Activated naive CD8-positive, alpha-beta T cell treated with anti-CD3 and anti-CD28 coated beads for 36 hours (primary cell): ENCODE measurements at regions not wholly inside any gene's neighbourhood (a gene's known extent, or its start where the extent isn't known, plus 50 kb on each side); places are given as distances from the start of the nearest gene placed in this dataset.
"Not testable (repeated sequence)": the region's sequence is repeated elsewhere in the genome, so short reads cannot be mapped to it uniquely, and the experiment has no call there.

Experiments used
- DNase-seq: peaks from one replicate; pipeline ENCODE4 v3.0.0; 2021
- H3K27ac Mint-ChIP-seq: one replicate; pipeline ENCODE4 v1.8.0; 2022; ENCODE audit warnings: mild to moderate bottlenecking, moderate library complexity, mixed read lengths
- H3K27me3 Mint-ChIP-seq: one replicate; pipeline ENCODE4 v1.8.0; 2022; ENCODE audit warnings: mild to moderate bottlenecking, mixed read lengths
- H3K36me3 Mint-ChIP-seq: one replicate; pipeline ENCODE4 v1.8.0; 2021; ENCODE audit warnings: mild to moderate bottlenecking, mixed read lengths
- H3K4me1 Mint-ChIP-seq: one replicate; pipeline ENCODE4 v1.8.0; 2021; ENCODE audit warnings: mixed read lengths
- H3K4me3 Mint-ChIP-seq: one replicate; pipeline ENCODE4 v1.8.0; 2022; ENCODE audit warnings: mild to moderate bottlenecking, moderate library complexity, mixed read lengths
- H3K9me3 Mint-ChIP-seq: one replicate; pipeline ENCODE4 v1.8.0; 2022; ENCODE audit warnings: mixed read lengths

DNA sequence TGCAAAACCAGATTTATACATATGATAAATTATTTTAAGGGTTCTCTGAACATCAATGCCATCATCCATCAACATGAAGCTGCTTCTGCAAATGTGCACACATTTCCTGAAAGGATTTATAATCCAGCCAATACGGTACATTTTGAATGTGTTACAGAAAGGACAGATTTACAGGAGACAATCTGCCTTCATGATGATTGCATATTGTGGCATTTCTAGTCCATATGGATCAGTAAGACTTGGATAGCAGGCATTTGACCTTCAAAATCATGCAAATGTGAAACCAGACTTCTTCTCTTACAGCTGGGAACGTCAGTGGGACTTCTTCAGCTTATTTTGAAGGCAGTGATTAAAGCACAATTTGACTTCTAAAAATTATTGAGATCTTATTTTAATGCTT is 217.3 kb upstream of the GK2 start:
- Mint-ChIP-seq H3K36me3 (no peaks in the 10 kb centered on the region), H3K4me3 (no peak overlapping the region), H3K27me3 (no peaks in the 10 kb centered on the region), H3K4me1 (peaks cover 6% of the 10 kb centered on the region), H3K27ac (no peak overlapping the region), H3K9me3 (no peaks in the 10 kb centered on the region)
- DNase-seq: no peak

- no peak for DNase-seq
- no peak overlapping the region for H3K4me3 Mint-ChIP-seq
- H3K27me3 Mint-ChIP-seq: no peaks in the 10 kb centered on the region
- no peak overlapping the region for H3K27ac Mint-ChIP-seq
- peaks cover 6% of the 10 kb centered on the region for H3K4me1 Mint-ChIP-seq
- H3K36me3 Mint-ChIP-seq: no peaks in the 10 kb centered on the region
- H3K9me3 Mint-ChIP-seq: no peaks in the 10 kb centered on the region
These were observed 215.2 kb upstream of the GK2 start for GRCh38 chr4:79623021-79623870.

GRCh38 chr4:79621061-79621460 is 213.0 kb upstream of the GK2 start:
- Mint-ChIP-seq H3K27ac (no peak overlapping the region), H3K4me3 (no peak overlapping the region), H3K9me3 (no peaks in the 10 kb centered on the region), H3K4me1 (peaks cover 4% of the 10 kb centered on the region), H3K36me3 (no peaks in the 10 kb centered on the region), H3K27me3 (no peaks in the 10 kb centered on the region)
- no peak for DNase-seq

GRCh38 chr4:79620617-79621016 is 212.6 kb upstream of the GK2 start:
- Mint-ChIP-seq H3K9me3 (no peaks in the 10 kb centered on the region), H3K27ac (no peak overlapping the region), H3K27me3 (no peaks in the 10 kb centered on the region)

DNA sequence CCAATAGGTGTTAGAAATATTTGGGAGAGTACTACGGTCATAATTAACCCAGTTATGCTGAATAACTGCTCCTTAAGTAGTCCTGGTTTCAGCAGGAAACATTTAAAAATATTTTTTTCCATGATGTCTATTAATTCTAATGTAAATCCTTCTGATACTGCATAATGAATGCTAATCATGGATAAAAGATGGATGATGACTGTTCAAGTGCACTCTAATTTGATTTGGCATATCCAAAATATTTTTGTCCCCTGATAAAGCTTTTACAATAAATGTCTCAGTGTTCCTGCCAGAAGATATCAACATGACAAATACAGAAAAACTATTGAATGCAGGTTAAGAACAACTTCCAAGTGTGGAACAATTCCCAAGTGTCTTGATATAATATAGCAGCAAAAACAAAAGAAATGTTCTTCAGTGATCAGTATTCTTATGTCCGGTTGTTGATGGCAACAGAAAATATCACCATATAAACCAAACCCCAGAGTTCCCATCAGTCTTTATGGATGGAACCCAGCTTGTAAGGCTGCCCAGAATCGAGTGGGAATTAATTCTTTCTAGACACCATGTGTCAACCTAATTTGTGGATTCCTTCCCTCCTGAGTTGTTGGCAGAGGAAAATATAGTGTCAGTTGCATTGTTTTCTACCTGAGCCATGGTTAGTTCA is 205.4 kb upstream of the GK2 start:
- H3K4me3 Mint-ChIP-seq: no peak overlapping the region
- H3K9me3 Mint-ChIP-seq: no peaks in the 10 kb centered on the region
- DNase-seq: no peak
- H3K36me3 Mint-ChIP-seq: no peaks in the 10 kb centered on the region
- H3K4me1 Mint-ChIP-seq: no peaks in the 10 kb centered on the region
- no peaks in the 10 kb centered on the region for H3K27me3 Mint-ChIP-seq
- no peak overlapping the region for H3K27ac Mint-ChIP-seq

More at GRCh38 chr4:79620617-79621016, 212.6 kb upstream of the GK2 start:
- DNase-seq: no peak
- Mint-ChIP-seq H3K36me3 (no peaks in the 10 kb centered on the region), H3K4me1 (peaks cover under 1% of the 10 kb centered on the region), H3K4me3 (no peak overlapping the region)

DNA sequence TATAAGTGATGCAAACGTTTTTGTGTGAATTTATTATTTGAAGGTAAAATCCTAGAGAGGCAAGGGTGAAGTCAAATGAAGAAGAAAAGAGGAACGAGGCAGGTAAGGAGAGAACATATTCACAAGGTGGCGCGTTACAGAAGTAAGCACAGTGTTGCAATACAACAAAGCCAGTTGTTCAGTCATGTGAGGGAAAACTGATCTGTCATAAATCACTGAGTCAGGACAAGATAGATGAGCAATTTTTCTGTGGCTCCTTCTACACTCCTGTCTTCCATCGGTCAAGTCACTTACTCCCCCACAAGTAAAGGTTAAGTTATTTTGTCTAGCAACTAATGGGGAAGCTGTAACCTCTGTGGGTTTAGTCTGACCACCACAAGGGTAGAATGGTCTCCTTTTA is 203.0 kb upstream of the GK2 start:
- no peaks in the 10 kb centered on the region for H3K36me3 Mint-ChIP-seq
- H3K4me1 Mint-ChIP-seq: no peaks in the 10 kb centered on the region
- no peak overlapping the region for H3K27ac Mint-ChIP-seq
- H3K4me3 Mint-ChIP-seq: no peak overlapping the region
- H3K9me3 Mint-ChIP-seq: peaks cover 2% of the 10 kb centered on the region
- no peaks in the 10 kb centered on the region for H3K27me3 Mint-ChIP-seq
- DNase-seq: no peak

DNA sequence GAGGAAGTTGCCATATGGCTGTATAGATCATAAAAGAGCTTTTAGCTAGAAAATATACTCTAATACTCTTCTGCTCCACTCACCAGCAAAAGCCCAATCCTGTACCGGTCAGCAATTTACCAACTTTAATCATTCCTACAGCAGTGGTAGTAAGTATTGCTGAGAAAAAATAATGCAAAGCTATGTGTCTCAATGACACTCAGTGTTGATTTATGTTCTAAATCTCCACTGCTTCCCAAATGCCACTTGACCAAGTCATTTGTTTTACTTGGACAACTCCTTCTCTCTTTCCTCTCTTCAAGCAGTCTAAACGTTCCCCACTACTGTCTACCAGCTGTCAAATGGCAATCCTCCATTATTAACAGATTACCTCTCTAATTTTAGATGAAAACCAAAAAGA is 201.8 kb upstream of the GK2 start:
- Mint-ChIP-seq H3K4me1 (no peaks in the 10 kb centered on the region), H3K27ac (no peak overlapping the region), H3K36me3 (no peaks in the 10 kb centered on the region), H3K27me3 (no peaks in the 10 kb centered on the region), H3K9me3 (peaks cover 2% of the 10 kb centered on the region), H3K4me3 (no peak overlapping the region)
- no peak for DNase-seq

DNA sequence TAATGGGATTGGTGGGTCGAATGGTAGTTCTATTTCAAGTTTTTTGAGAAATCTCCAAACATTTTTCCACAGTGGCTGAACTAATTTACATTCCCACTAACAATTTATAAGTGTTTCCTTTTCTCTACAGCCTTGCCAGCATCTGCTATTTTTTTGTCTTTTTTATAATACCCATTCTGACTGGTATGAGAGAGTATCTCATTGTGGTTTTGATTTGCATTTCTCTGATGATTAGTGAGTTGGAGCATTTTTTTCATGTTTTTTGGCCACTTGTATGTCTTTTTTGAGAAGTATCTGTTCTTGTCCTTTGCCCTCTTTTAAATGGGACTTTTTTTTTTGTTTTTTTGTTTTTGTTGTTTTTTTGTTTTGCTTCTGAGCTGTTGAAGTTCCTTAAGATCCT is 200.0 kb upstream of the GK2 start:
- DNase-seq: no peak
- no peak overlapping the region for H3K4me3 Mint-ChIP-seq
- H3K36me3 Mint-ChIP-seq: no peaks in the 10 kb centered on the region
- peaks cover 2% of the 10 kb centered on the region for H3K9me3 Mint-ChIP-seq
- no peaks in the 10 kb centered on the region for H3K27me3 Mint-ChIP-seq
- no peak overlapping the region for H3K27ac Mint-ChIP-seq
- H3K4me1 Mint-ChIP-seq: peaks cover 5% of the 10 kb centered on the region

GRCh38 chr4:79604152-79604551 is 196.1 kb upstream of the GK2 start:
- H3K27ac Mint-ChIP-seq: no peak overlapping the region
- no peak overlapping the region for H3K4me3 Mint-ChIP-seq

DNA sequence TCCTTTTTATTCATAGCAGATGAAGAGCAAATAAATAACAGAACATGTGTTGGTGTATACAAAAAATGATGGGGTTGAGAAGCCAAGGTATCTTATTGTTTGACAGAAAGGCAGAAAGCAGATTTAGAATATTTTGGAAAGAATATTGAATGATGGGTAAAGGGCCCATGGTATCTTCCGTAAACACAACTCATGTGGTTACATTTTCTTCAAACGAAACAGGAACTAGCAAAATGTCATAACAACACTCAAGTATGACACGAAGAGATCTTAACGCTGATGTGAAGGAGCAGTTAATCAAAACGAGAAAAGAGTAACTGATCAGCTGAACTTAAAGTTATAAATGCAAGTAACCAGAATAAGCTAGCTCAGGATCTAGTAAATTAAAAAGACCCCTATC is 195.7 kb upstream of the GK2 start:
- no peak overlapping the region for H3K4me3 Mint-ChIP-seq
- H3K9me3 Mint-ChIP-seq: peaks cover 6% of the 10 kb centered on the region

More at GRCh38 chr4:79604152-79604551, 196.1 kb upstream of the GK2 start:
- no peak for DNase-seq
- Mint-ChIP-seq H3K4me1 (peaks cover 5% of the 10 kb centered on the region), H3K36me3 (no peaks in the 10 kb centered on the region), H3K9me3 (peaks cover 6% of the 10 kb centered on the region), H3K27me3 (no peaks in the 10 kb centered on the region)

GRCh38 chr4:79599691-79600090 is 191.7 kb upstream of the GK2 start:
- Mint-ChIP-seq H3K27me3 (no peaks in the 10 kb centered on the region), H3K9me3 (peaks cover 4% of the 10 kb centered on the region), H3K27ac (no peak overlapping the region), H3K36me3 (no peaks in the 10 kb centered on the region), H3K4me1 (peaks cover 5% of the 10 kb centered on the region), H3K4me3 (no peak overlapping the region)
- no peak for DNase-seq

More for the DNA sequence above, 195.7 kb upstream of the GK2 start:
- Mint-ChIP-seq H3K4me1 (peaks cover 5% of the 10 kb centered on the region), H3K27me3 (no peaks in the 10 kb centered on the region), H3K36me3 (no peaks in the 10 kb centered on the region), H3K27ac (no peak overlapping the region)
- no peak for DNase-seq

DNA sequence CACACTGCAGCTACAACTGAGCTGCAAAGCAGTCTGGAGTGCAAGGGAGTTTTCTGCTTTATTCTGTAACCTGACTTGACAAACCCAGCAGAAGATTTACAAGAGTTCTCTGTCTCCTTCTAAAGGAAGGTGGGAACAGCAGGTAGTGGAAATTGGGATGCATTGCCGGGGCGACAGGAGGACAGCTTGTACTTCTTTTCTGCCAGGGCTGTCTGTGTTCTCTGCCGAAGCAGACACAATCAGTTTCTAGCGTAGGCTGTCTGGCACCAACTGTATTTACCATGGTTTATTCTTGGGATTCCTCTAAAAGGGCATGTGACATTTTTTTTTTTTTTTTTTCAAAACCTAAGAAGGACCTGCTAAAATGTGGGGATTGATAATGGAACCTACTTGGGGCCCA is 190.8 kb upstream of the GK2 start:
- DNase-seq: no peak
- Mint-ChIP-seq H3K27ac (no peak overlapping the region), H3K36me3 (no peaks in the 10 kb centered on the region), H3K27me3 (no peaks in the 10 kb centered on the region), H3K4me1 (peaks cover 4% of the 10 kb centered on the region), H3K4me3 (no peak overlapping the region), H3K9me3 (peaks cover 4% of the 10 kb centered on the region)

DNA sequence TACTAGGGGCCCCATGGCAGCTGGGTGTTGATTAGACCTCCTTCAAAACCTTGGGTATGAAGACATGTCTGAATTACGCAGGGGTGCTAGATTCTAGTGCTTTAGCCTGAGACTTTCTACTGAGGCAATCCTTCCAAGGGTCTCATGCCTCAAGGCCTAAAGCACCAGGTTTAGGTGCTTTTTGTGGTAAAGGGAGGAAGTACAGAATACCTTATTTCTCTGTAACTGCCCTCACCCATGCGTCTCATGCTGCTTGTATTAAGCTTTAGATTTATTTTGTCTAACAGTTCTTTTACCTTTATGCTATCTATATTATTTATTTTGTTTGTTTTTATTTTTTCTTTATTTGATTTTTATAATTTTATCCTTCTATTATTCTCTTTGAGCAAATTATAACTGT is 190.2 kb upstream of the GK2 start:
- no peak overlapping the region for H3K4me3 Mint-ChIP-seq
- H3K36me3 Mint-ChIP-seq: no peaks in the 10 kb centered on the region
- no peaks in the 10 kb centered on the region for H3K4me1 Mint-ChIP-seq
- no peaks in the 10 kb centered on the region for H3K27me3 Mint-ChIP-seq
- no peak for DNase-seq
- no peak overlapping the region for H3K27ac Mint-ChIP-seq
- peaks cover 4% of the 10 kb centered on the region for H3K9me3 Mint-ChIP-seq

GRCh38 chr4:79597266-79597665 is 189.2 kb upstream of the GK2 start:
- Mint-ChIP-seq H3K4me3 (no peak overlapping the region), H3K9me3 (peaks cover 4% of the 10 kb centered on the region), H3K27ac (no peak overlapping the region), H3K36me3 (no peaks in the 10 kb centered on the region), H3K27me3 (no peaks in the 10 kb centered on the region), H3K4me1 (no peaks in the 10 kb centered on the region)
- DNase-seq: no peak

DNA sequence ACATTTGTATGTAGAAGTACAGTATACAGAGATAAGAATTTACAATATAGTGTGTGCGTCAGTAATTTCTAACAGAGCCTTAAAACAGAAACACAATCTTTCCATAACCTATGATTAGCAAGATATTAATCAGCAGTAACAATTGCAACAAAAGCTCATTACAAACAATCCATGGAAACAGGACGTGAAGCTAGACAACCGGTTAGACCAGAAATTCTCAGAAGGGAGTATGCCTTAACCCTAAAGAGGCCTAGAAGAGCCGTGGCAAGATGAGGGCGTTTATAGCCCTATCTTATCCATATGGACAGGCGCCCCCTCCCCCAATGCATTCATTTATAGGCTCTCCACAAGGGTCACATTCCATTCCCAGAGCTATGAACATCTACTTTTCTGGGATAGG is 184.2 kb upstream of the GK2 start:
- not testable (repeated sequence) for DNase-seq, H3K27ac Mint-ChIP-seq, H3K9me3 Mint-ChIP-seq, H3K36me3 Mint-ChIP-seq, H3K27me3 Mint-ChIP-seq, H3K4me1 Mint-ChIP-seq, H3K4me3 Mint-ChIP-seq

DNA sequence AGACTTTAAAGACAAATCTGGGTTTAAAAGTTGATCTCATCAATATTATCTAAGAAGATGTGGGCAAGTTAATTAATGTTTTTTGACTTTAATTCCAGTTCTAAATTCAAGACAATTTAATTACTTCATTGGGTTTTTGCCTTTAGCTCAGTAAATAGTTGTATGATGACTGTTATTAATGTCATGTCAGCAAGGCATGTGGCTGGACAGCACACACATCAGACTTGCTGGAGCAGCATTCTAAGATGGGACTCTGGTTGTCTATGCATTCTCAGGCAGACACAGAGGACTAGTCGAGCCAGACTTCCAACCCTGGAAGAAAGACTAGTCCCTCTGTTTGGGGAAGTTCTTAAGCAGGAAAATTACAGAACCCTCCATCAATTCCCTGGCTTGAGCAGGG is 180.7 kb upstream of the GK2 start:
- no peak overlapping the region for H3K4me3 Mint-ChIP-seq
- no peaks in the 10 kb centered on the region for H3K4me1 Mint-ChIP-seq
- no peak overlapping the region for H3K27ac Mint-ChIP-seq

More for the DNA sequence above, 180.7 kb upstream of the GK2 start:
- no peaks in the 10 kb centered on the region for H3K27me3 Mint-ChIP-seq
- H3K36me3 Mint-ChIP-seq: no peaks in the 10 kb centered on the region
- H3K9me3 Mint-ChIP-seq: peaks cover 2% of the 10 kb centered on the region
- no peak for DNase-seq
